ENCODE measurements at regions not wholly inside any gene's neighbourhood (a gene's known extent, or its start where the extent isn't known, plus 50 kb on each side); places are given as distances from the start of the nearest gene placed in this dataset.
A peak's percentile ranks its signal among the peaks of the same experiment; 100 is the strongest.

DNA sequence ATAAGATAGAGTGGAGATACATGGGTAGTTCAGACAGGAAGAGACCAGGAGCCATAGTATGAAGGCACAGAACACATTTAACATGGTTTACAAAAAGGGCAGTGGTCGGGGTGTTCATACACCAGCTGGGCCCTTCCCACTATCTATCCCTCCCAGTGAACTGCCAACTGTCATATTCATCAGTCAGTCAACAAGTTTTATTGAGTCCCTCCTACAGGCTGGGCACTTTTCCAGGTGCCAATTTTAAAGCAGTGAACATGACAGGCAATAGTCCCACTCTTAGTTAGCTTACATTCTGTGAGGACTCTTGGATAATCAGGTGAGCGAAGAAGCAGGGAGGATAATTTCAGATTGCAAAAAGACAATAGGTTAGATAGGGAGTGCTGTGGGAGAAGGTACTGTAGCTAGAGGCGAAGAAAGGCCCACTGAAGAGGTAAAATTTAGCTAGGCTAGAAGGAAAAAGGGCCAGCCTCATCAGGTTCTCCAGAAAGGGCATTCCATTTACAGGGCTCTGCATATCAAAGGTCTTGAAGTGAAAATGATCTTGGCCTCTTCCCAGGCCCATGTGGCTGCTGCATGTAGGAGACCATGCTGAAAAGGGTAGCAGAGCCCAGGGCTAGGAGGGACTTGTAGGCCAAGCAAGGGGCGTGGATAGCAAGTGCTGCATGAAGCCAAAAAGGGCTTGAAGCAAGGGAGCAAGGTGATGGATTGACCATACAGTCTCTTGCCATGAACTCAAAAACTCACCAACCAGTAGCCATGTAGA lies 274.7 kb upstream of the SNX7 start:
- Mint-ChIP-seq H3K36me3 (no peaks in the 10 kb centered on the region), H3K4me1 (peaks cover 21% of the 10 kb centered on the region), H3K27ac (peak overlapping the region in 1 of 7 donors; percentile 13), H3K4me3 (no peak overlapping the region), H3K9me3 (peaks cover 0 to 5% (median 1%) of the 10 kb centered on the region in 7 donors), H3K27me3 (ENCODE audit: low read depth in 3 of 3) (peaks cover 0 to under 1% (median 0%) of the 10 kb centered on the region in 3 donors)
- Histone ChIP-seq H3K27me3 (ENCODE audit: control insufficient read depth in 2 of 2, insufficient read depth in 2 of 2, low read length in 2 of 2) (no peaks in the 10 kb centered on the region), H3K27ac (ENCODE audit: low read depth in 1 of 2, low read length in 2 of 2) (no peak overlapping the region), H3K4me3 (replicated peaks in 1 of 3; ENCODE audit: low read depth in 2 of 3, low read length in 3 of 3) (no peak overlapping the region), H2AFZ (ENCODE audit: insufficient read depth, low read depth, low read length, poor library complexity, severe bottlenecking) (no peak overlapping the region), H3K4me1 (ENCODE audit: control insufficient read depth in 1 of 2, insufficient read depth in 2 of 2, low read length in 2 of 2) (peaks cover 12 to 19% of the 10 kb centered on the region in 2 donors), H3K36me3 (replicated peaks in 1 of 2; ENCODE audit: control insufficient read depth in 1 of 2, insufficient read depth in 2 of 2, low read length in 2 of 2) (no peaks in the 10 kb centered on the region), H3K79me2 (ENCODE audit: insufficient read depth, low read length) (no peaks in the 10 kb centered on the region), H4K20me1 (ENCODE audit: insufficient read depth, low read length) (no peaks in the 10 kb centered on the region), H3K4me2 (replicated peaks; ENCODE audit: extremely low read depth, low read length, poor library complexity, severe bottlenecking) (no peak overlapping the region), H3K9me3 (replicated peaks in 1 of 2; ENCODE audit: control insufficient read depth in 1 of 2, insufficient read depth in 1 of 2, low read length in 2 of 2) (no peaks in the 10 kb centered on the region), H3K9ac (ENCODE audit: insufficient read depth, low read length, poor library complexity, severe bottlenecking) (no peak overlapping the region)
- TF ChIP-seq, protein P1, sequence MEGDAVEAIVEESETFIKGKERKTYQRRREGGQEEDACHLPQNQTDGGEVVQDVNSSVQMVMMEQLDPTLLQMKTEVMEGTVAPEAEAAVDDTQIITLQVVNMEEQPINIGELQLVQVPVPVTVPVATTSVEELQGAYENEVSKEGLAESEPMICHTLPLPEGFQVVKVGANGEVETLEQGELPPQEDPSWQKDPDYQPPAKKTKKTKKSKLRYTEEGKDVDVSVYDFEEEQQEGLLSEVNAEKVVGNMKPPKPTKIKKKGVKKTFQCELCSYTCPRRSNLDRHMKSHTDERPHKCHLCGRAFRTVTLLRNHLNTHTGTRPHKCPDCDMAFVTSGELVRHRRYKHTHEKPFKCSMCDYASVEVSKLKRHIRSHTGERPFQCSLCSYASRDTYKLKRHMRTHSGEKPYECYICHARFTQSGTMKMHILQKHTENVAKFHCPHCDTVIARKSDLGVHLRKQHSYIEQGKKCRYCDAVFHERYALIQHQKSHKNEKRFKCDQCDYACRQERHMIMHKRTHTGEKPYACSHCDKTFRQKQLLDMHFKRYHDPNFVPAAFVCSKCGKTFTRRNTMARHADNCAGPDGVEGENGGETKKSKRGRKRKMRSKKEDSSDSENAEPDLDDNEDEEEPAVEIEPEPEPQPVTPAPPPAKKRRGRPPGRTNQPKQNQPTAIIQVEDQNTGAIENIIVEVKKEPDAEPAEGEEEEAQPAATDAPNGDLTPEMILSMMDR (IDR thresholded peaks at IDR 0.05), result no peak
- no peak for DNase-seq
- WGBS (ENCODE audit: insufficient coverage), result 90% methylated on average over 2 of the region's 4 CpGs
- intact Hi-C loops (cut with micrococcal nuclease), result no loop called here

GRCh38 chr1:98385652-98386051 lies 275.9 kb upstream of the SNX7 start:
- Histone ChIP-seq H3K36me3 (replicated peaks in 1 of 2; ENCODE audit: control insufficient read depth in 1 of 2, insufficient read depth in 2 of 2, low read length in 2 of 2) (no peaks in the 10 kb centered on the region), H4K20me1 (ENCODE audit: insufficient read depth, low read length) (no peaks in the 10 kb centered on the region), H2AFZ (ENCODE audit: insufficient read depth, low read depth, low read length, poor library complexity, severe bottlenecking) (no peak overlapping the region), H3K79me2 (ENCODE audit: insufficient read depth, low read length) (no peaks in the 10 kb centered on the region), H3K9ac (ENCODE audit: insufficient read depth, low read length, poor library complexity, severe bottlenecking) (no peak overlapping the region), H3K4me2 (replicated peaks; ENCODE audit: extremely low read depth, low read length, poor library complexity, severe bottlenecking) (no peak overlapping the region), H3K27ac (ENCODE audit: low read depth in 1 of 2, low read length in 2 of 2) (no peak overlapping the region), H3K9me3 (replicated peaks in 1 of 2; ENCODE audit: control insufficient read depth in 1 of 2, insufficient read depth in 1 of 2, low read length in 2 of 2) (no peaks in the 10 kb centered on the region), H3K27me3 (ENCODE audit: control insufficient read depth in 2 of 2, insufficient read depth in 2 of 2, low read length in 2 of 2) (no peaks in the 10 kb centered on the region), H3K4me1 (ENCODE audit: control insufficient read depth in 1 of 2, insufficient read depth in 2 of 2, low read length in 2 of 2) (peaks cover 12 to 19% of the 10 kb centered on the region in 2 donors), H3K4me3 (replicated peaks in 1 of 3; ENCODE audit: low read depth in 2 of 3, low read length in 3 of 3) (no peak overlapping the region)
- Mint-ChIP-seq H3K27me3 (ENCODE audit: low read depth in 3 of 3) (peaks cover 0 to 3% (median 0%) of the 10 kb centered on the region in 3 donors), H3K36me3 (no peaks in the 10 kb centered on the region), H3K9me3 (peaks cover 0 to 2% (median 0%) of the 10 kb centered on the region in 7 donors), H3K4me3 (no peak overlapping the region), H3K4me1 (peaks cover 22% of the 10 kb centered on the region), H3K27ac (no peak overlapping the region)
- TF ChIP-seq, protein P1 (IDR thresholded peaks at IDR 0.05), result no peak
- no peak for DNase-seq
- intact Hi-C loops (cut with micrococcal nuclease), result no loop called here
- no CpG with 5 or more reads among the region's 1 CpG for WGBS (ENCODE audit: insufficient coverage)
